Osteoblast (primary cell): ENCODE measurements at regions not wholly inside any gene's neighbourhood (a gene's known extent, or its start where the extent isn't known, plus 50 kb on each side); places are given as distances from the start of the nearest gene placed in this dataset.

ENCODE experiments used
- DNase-seq: peaks from one replicate; pipeline ENCODE4 v3.0.0; 2011; ENCODE audit warnings: low spot score, mixed read lengths; ENCODE audit not compliant: insufficient read length; ENCODE audit errors: missing footprints
- H2AFZ ChIP-seq: 2 replicates; pipeline ENCODE4 v1.6.0; 2011; ENCODE audit warnings: mild to moderate bottlenecking, low read length
- H3K27ac ChIP-seq: 2 replicates; pipeline ENCODE4 v1.5.1; 2011; ENCODE audit warnings: mild to moderate bottlenecking, low read depth, low read length, moderate library complexity
- H3K27me3 ChIP-seq: 2 replicates; pipeline ENCODE4 v1.6.0; 2012; ENCODE audit warnings: mild to moderate bottlenecking, control low read depth, inconsistent platforms, low read length, moderate library complexity; ENCODE audit not compliant: insufficient read depth
- H3K36me3 ChIP-seq: 2 replicates; pipeline ENCODE4 v1.5.1; 2011; ENCODE audit warnings: mild to moderate bottlenecking, low read length, control low read depth, moderate library complexity; ENCODE audit not compliant: insufficient read depth
- H3K4me1 ChIP-seq: 2 replicates; pipeline ENCODE4 v1.5.1; 2011; ENCODE audit warnings: mild to moderate bottlenecking, low read length, control low read depth, moderate library complexity; ENCODE audit not compliant: insufficient read depth
- H3K4me2 ChIP-seq: 2 replicates; pipeline ENCODE4 v1.6.0; 2011; ENCODE audit warnings: mild to moderate bottlenecking, low read length; ENCODE audit not compliant: insufficient read depth
- H3K4me3 ChIP-seq: fragments of 200-600 bp; sonication (generic); 3 replicates; pipeline ENCODE4 v1.5.1; 2012; ENCODE audit warnings: mild to moderate bottlenecking, low read length, inconsistent platforms; ENCODE audit not compliant: insufficient read depth
- H3K79me2 ChIP-seq: 2 replicates; pipeline ENCODE4 v1.6.0; 2012; ENCODE audit warnings: mild to moderate bottlenecking, low read length, control low read depth, inconsistent platforms; ENCODE audit not compliant: insufficient read depth
- H3K9me3 ChIP-seq: 2 replicates; pipeline ENCODE4 v1.5.1; 2011; ENCODE audit warnings: low read depth, low read length, control low read depth
- H4K20me1 ChIP-seq: 2 replicates; pipeline ENCODE4 v1.6.0; 2012; ENCODE audit warnings: mild to moderate bottlenecking, low read length, control low read depth; ENCODE audit not compliant: insufficient read depth
- CTCF ChIP-seq: IDR thresholded peaks from 2 replicates; pipeline ENCODE4 v1.5.1; 2011; ENCODE audit warnings: mild to moderate bottlenecking, low read depth, low read length, moderate library complexity; ENCODE audit errors: extremely low read depth

- no peak overlapping the region for H3K27ac ChIP-seq
- H3K4me1 ChIP-seq, result no peaks in the 10 kb centered on the region
- no peaks in the 10 kb centered on the region for H3K9me3 ChIP-seq
- H3K27me3 ChIP-seq, result no peaks in the 10 kb centered on the region
- no peak for DNase-seq
- no peak overlapping the region for H2AFZ ChIP-seq
- no peak for TF ChIP-seq CTCF
- H3K36me3 ChIP-seq, result no peaks in the 10 kb centered on the region
- H4K20me1 ChIP-seq, result no peaks in the 10 kb centered on the region
- H3K79me2 ChIP-seq, result no peaks in the 10 kb centered on the region
- H3K4me2 ChIP-seq, result no peak overlapping the region
- H3K4me3 ChIP-seq, result no peak overlapping the region
Observed at GRCh38 chr14:98897605-98898309, 374.2 kb downstream of the BCL11B start.

DNA sequence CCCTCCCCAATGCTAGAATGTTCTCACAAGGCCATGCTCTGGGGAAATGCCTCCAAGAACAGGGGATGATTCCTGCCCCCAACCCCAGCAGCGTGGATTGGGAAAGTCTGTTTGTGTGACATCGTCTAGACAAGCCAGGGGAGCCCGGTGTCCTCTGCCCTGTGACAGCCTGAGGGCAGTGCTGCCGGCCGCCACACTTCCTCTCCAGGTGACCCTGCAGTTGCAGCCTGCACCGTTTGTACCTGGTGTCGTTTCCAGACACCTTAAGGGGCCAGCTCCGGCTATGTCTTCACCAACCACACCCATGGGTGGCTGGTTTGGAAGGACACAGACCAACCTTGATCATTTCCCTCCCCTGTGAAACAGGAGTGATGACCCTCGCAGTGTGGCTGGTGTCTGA is 372.6 kb downstream of the BCL11B start:
- no peaks in the 10 kb centered on the region for H3K36me3 ChIP-seq
- no peak overlapping the region for H3K27ac ChIP-seq
- H4K20me1 ChIP-seq, result no peaks in the 10 kb centered on the region
- H3K9me3 ChIP-seq, result no peaks in the 10 kb centered on the region
- no peak for TF ChIP-seq CTCF
- H3K4me2 ChIP-seq, result no peak overlapping the region
- H2AFZ ChIP-seq, result no peak overlapping the region
- no peak for DNase-seq
- H3K79me2 ChIP-seq, result no peaks in the 10 kb centered on the region
- H3K27me3 ChIP-seq, result no peaks in the 10 kb centered on the region
- H3K4me3 ChIP-seq, result no peak overlapping the region
- H3K4me1 ChIP-seq, result no peaks in the 10 kb centered on the region

GRCh38 chr14:98900236-98900635 is 371.8 kb downstream of the BCL11B start:
- no peaks in the 10 kb centered on the region for H3K4me1 ChIP-seq
- no peak overlapping the region for H3K27ac ChIP-seq
- DNase-seq, result no peak
- no peak overlapping the region for H3K4me3 ChIP-seq
- H3K4me2 ChIP-seq, result no peak overlapping the region
- H2AFZ ChIP-seq, result no peak overlapping the region
- H3K36me3 ChIP-seq, result no peaks in the 10 kb centered on the region
- no peaks in the 10 kb centered on the region for H3K27me3 ChIP-seq
- no peaks in the 10 kb centered on the region for H3K79me2 ChIP-seq
- TF ChIP-seq CTCF, result no peak
- H4K20me1 ChIP-seq, result no peaks in the 10 kb centered on the region
- H3K9me3 ChIP-seq, result no peaks in the 10 kb centered on the region

GRCh38 chr14:98900798-98901197 is 371.2 kb downstream of the BCL11B start:
- TF ChIP-seq CTCF, result no peak
- DNase-seq, result no peak
- no peak overlapping the region for H3K27ac ChIP-seq
- H3K4me2 ChIP-seq, result no peak overlapping the region
- no peak overlapping the region for H2AFZ ChIP-seq
- no peaks in the 10 kb centered on the region for H3K4me1 ChIP-seq
- H3K79me2 ChIP-seq, result no peaks in the 10 kb centered on the region
- H3K36me3 ChIP-seq, result no peaks in the 10 kb centered on the region
- H3K27me3 ChIP-seq, result no peaks in the 10 kb centered on the region
- no peaks in the 10 kb centered on the region for H4K20me1 ChIP-seq
- H3K9me3 ChIP-seq, result no peaks in the 10 kb centered on the region
- H3K4me3 ChIP-seq, result no peak overlapping the region
